B cell (primary cell): ENCODE measurements at regions not wholly inside any gene's neighbourhood (a gene's known extent, or its start where the extent isn't known, plus 50 kb on each side); places are given as distances from the start of the nearest gene placed in this dataset.

Experiments used
- EZH2 ChIP-seq: IDR thresholded peaks from 2 replicates; pipeline ENCODE4 v1.6.1; 2012; ENCODE audit warnings: borderline replicate concordance, low read depth, mild to moderate bottlenecking, moderate library complexity, low read length; ENCODE audit not compliant: insufficient read depth, poor library complexity, severe bottlenecking
- TF ChIP-seq, protein P1 (sequence below): fragments of 200-600 bp; IDR thresholded peaks from one replicate; pipeline ENCODE4 v1.8.0; 2022; ENCODE audit warnings: antibody characterized with exemption, mild to moderate bottlenecking

DNA sequence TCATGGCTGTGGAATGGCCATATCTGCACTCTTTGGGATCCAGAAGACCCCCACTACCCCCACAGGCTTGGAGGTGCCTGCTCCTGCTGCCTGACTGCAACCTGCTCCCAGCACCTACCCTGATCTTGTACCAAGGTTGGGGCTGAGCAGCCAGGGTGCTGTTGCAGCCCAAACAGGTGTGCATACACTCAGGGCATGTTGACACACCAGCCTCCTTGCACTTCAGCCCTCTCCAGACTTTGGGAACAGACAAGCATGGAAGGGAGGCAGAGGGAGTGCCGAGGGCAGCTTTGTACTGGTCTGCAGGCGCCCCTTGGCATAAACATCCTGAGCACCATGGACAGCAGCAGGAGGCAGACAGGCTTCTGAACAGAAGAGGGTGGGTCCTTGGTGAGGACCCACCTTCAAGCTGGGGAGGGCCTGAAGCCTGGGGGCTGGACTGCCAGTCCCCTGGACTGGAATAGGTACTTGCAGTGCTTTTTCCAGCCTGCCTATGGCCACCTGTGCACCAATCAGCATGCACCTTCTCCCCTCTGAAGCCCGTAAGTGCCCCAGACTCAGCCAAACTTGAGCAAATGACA, 1675.8 kb downstream of the HACE1 start:
- TF ChIP-seq, protein P1, sequence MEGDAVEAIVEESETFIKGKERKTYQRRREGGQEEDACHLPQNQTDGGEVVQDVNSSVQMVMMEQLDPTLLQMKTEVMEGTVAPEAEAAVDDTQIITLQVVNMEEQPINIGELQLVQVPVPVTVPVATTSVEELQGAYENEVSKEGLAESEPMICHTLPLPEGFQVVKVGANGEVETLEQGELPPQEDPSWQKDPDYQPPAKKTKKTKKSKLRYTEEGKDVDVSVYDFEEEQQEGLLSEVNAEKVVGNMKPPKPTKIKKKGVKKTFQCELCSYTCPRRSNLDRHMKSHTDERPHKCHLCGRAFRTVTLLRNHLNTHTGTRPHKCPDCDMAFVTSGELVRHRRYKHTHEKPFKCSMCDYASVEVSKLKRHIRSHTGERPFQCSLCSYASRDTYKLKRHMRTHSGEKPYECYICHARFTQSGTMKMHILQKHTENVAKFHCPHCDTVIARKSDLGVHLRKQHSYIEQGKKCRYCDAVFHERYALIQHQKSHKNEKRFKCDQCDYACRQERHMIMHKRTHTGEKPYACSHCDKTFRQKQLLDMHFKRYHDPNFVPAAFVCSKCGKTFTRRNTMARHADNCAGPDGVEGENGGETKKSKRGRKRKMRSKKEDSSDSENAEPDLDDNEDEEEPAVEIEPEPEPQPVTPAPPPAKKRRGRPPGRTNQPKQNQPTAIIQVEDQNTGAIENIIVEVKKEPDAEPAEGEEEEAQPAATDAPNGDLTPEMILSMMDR, result no peak
- TF ChIP-seq EZH2, result no peak
